ENCODE measurements at regions not wholly inside any gene's neighbourhood (a gene's known extent, or its start where the extent isn't known, plus 50 kb on each side); places are given as distances from the start of the nearest gene placed in this dataset.

GRCh38 chr3:31346542-31346979, 186.2 kb upstream of the STT3B start:
- Histone ChIP-seq H3K27ac (ENCODE audit: low read depth, low read length) (no peak overlapping the region), H3K79me2 (ENCODE audit: insufficient read depth, low read length) (no peaks in the 10 kb centered on the region), H3K36me3 (ENCODE audit: insufficient read depth, low read length) (no peaks in the 10 kb centered on the region), H3K9me3 (ENCODE audit: low read depth, low read length) (no peaks in the 10 kb centered on the region), H3K4me1 (ENCODE audit: insufficient read depth, low read length) (peaks cover 12% of the 10 kb centered on the region), H3K27me3 (ENCODE audit: insufficient read depth, low read length) (no peaks in the 10 kb centered on the region), H2AFZ (ENCODE audit: low read length) (peak overlapping the region; percentile 30), H3K4me3 (ENCODE audit: insufficient read depth, low read length) (no peak overlapping the region), H4K20me1 (ENCODE audit: insufficient read depth, low read length) (no peaks in the 10 kb centered on the region), H3K4me2 (ENCODE audit: insufficient read depth, low read length) (no peak overlapping the region)
- no peak for TF ChIP-seq CTCF (IDR thresholded peaks at IDR 0.05; ENCODE audit: extremely low read depth, low read depth, low read length)
- DNase-seq (ENCODE audit: insufficient read length, low spot score, missing footprints) = no peak

DNA sequence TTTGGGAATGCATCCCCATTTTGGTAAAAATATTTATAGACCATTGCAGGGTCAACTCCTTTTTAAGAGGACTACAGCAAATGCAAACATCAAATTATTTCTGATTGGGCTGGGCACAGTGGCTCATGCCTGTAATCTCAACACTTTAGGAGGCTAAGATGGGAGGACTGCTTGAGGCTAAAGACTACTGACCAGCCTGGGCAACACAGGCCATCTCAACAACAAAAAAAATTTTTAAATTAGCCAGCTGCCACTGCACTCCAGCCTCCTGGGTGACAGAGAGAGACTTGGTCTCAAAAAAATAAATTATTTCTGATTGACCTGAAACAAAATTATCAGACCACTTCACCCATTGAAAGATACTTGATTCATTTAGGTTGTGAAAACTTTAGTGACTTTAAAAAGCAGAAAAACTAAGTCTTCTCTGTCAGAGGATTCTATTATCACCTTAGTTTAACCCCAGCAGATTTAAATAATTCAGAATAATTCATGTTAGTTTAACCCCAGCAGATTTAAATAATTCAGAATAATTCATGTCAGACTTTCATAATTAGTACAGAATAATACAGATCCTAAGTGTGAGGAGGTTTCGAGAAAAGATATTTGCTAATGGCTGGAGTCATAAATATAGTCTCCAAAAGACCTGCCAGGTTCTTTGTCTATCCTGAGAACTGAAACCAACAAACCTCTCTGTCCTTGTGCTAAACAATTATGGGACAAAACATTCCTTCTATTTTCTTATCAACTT, 183.6 kb upstream of the STT3B start:
- Histone ChIP-seq H4K20me1 (ENCODE audit: insufficient read depth, low read length) (no peaks in the 10 kb centered on the region), H2AFZ (ENCODE audit: low read length) (no peak overlapping the region), H3K79me2 (ENCODE audit: insufficient read depth, low read length) (no peaks in the 10 kb centered on the region), H3K27ac (ENCODE audit: low read depth, low read length) (no peak overlapping the region), H3K27me3 (ENCODE audit: insufficient read depth, low read length) (no peaks in the 10 kb centered on the region), H3K36me3 (ENCODE audit: insufficient read depth, low read length) (no peaks in the 10 kb centered on the region), H3K9me3 (ENCODE audit: low read depth, low read length) (no peaks in the 10 kb centered on the region), H3K4me3 (ENCODE audit: insufficient read depth, low read length) (no peak overlapping the region), H3K4me2 (ENCODE audit: insufficient read depth, low read length) (no peak overlapping the region), H3K4me1 (ENCODE audit: insufficient read depth, low read length) (no peaks in the 10 kb centered on the region)
- TF ChIP-seq CTCF (IDR thresholded peaks at IDR 0.05; ENCODE audit: extremely low read depth, low read depth, low read length) = no peak
- DNase-seq (ENCODE audit: insufficient read length, low spot score, missing footprints) = no peak

GRCh38 chr3:31350307-31350706, 182.4 kb upstream of the STT3B start:
- no peak for DNase-seq (ENCODE audit: insufficient read length, low spot score, missing footprints)
- no peak overlapping the region for H3K4me3 ChIP-seq (ENCODE audit: insufficient read depth, low read length)
- no peaks in the 10 kb centered on the region for H3K79me2 ChIP-seq (ENCODE audit: insufficient read depth, low read length)
- TF ChIP-seq CTCF (IDR thresholded peaks at IDR 0.05; ENCODE audit: extremely low read depth, low read depth, low read length) = no peak
- no peaks in the 10 kb centered on the region for H4K20me1 ChIP-seq (ENCODE audit: insufficient read depth, low read length)
- no peak overlapping the region for H3K27ac ChIP-seq (ENCODE audit: low read depth, low read length)
- no peaks in the 10 kb centered on the region for H3K9me3 ChIP-seq (ENCODE audit: low read depth, low read length)
- H2AFZ ChIP-seq (ENCODE audit: low read length) = no peak overlapping the region
- no peaks in the 10 kb centered on the region for H3K4me1 ChIP-seq (ENCODE audit: insufficient read depth, low read length)
- H3K27me3 ChIP-seq (ENCODE audit: insufficient read depth, low read length) = no peaks in the 10 kb centered on the region
- H3K4me2 ChIP-seq (ENCODE audit: insufficient read depth, low read length) = no peak overlapping the region
- no peaks in the 10 kb centered on the region for H3K36me3 ChIP-seq (ENCODE audit: insufficient read depth, low read length)

- DNase-seq (ENCODE audit: insufficient read length, low spot score, missing footprints) = no peak
- Histone ChIP-seq H3K4me3 (ENCODE audit: insufficient read depth, low read length) (no peak overlapping the region), H3K27me3 (ENCODE audit: insufficient read depth, low read length) (no peaks in the 10 kb centered on the region), H3K4me1 (ENCODE audit: insufficient read depth, low read length) (peaks cover 4% of the 10 kb centered on the region), H3K36me3 (ENCODE audit: insufficient read depth, low read length) (no peaks in the 10 kb centered on the region), H3K9me3 (ENCODE audit: low read depth, low read length) (no peaks in the 10 kb centered on the region), H3K4me2 (ENCODE audit: insufficient read depth, low read length) (no peak overlapping the region), H2AFZ (ENCODE audit: low read length) (no peak overlapping the region), H4K20me1 (ENCODE audit: insufficient read depth, low read length) (no peaks in the 10 kb centered on the region), H3K27ac (ENCODE audit: low read depth, low read length) (no peak overlapping the region), H3K79me2 (ENCODE audit: insufficient read depth, low read length) (no peaks in the 10 kb centered on the region)
- TF ChIP-seq CTCF (IDR thresholded peaks at IDR 0.05; ENCODE audit: extremely low read depth, low read depth, low read length) = no peak
Observed at GRCh38 chr3:31352331-31352730, 180.4 kb upstream of the STT3B start.
